H9 (cell line): ENCODE measurements at regions not wholly inside any gene's neighbourhood (a gene's known extent, or its start where the extent isn't known, plus 50 kb on each side); places are given as distances from the start of the nearest gene placed in this dataset.

Experiments
- DNase-seq: peaks from one replicate; pipeline ENCODE4 v3.0.0-alpha.2; 2017
- H2AFZ ChIP-seq: one replicate; pipeline ENCODE4 v1.6.1; 2013; ENCODE audit warnings: mild to moderate bottlenecking, low read length, control low read depth, moderate library complexity
- H2AK5ac ChIP-seq: 2 replicates; pipeline ENCODE4 v1.6.1; 2013; ENCODE audit warnings: low read length, control low read depth, mixed read lengths; ENCODE audit not compliant: insufficient read length
- H2BK120ac ChIP-seq: one replicate; pipeline ENCODE4 v1.6.1; 2013; ENCODE audit warnings: low read depth, mild to moderate bottlenecking, low read length, control low read depth, inconsistent platforms; ENCODE audit not compliant: poor library complexity, severe bottlenecking
- H2BK12ac ChIP-seq: 2 replicates; pipeline ENCODE4 v1.6.1; 2013; ENCODE audit warnings: low read length, control low read depth, mixed read lengths, low read depth; ENCODE audit not compliant: insufficient read length
- H2BK15ac ChIP-seq: 2 replicates; pipeline ENCODE4 v1.6.1; 2013; ENCODE audit warnings: low read depth, low read length, control low read depth
- H2BK20ac ChIP-seq: one replicate; pipeline ENCODE4 v1.6.1; 2013; ENCODE audit warnings: low read depth, mild to moderate bottlenecking, low read length, control low read depth, inconsistent platforms; ENCODE audit not compliant: poor library complexity, severe bottlenecking
- H2BK5ac ChIP-seq: 2 replicates; pipeline ENCODE4 v1.6.1; 2013; ENCODE audit warnings: low read length, control low read depth, mixed read lengths; ENCODE audit not compliant: insufficient read length
- H3K14ac ChIP-seq: 2 replicates; pipeline ENCODE4 v1.6.1; 2013; ENCODE audit warnings: low read length, control low read depth; ENCODE audit not compliant: insufficient read depth
- H3K18ac ChIP-seq: 2 replicates; pipeline ENCODE4 v1.6.1; 2013; ENCODE audit warnings: low read depth, mild to moderate bottlenecking, mixed read lengths, low read length, control low read depth; ENCODE audit not compliant: insufficient read length
- H3K23ac ChIP-seq: 2 replicates; pipeline ENCODE4 v1.6.1; 2013; ENCODE audit warnings: low read length, control low read depth, mixed read lengths, low read depth; ENCODE audit not compliant: insufficient read length
- H3K23me2 ChIP-seq: 2 replicates; pipeline ENCODE4 v1.6.1; 2013; ENCODE audit warnings: low read depth, mild to moderate bottlenecking, mixed read lengths, low read length, control low read depth; ENCODE audit not compliant: insufficient read length, poor library complexity, severe bottlenecking
- H3K27ac ChIP-seq: 2 replicates; pipeline ENCODE4 v1.5.1; 2013; ENCODE audit warnings: low read length, control low read depth, mixed read lengths, low read depth; ENCODE audit not compliant: insufficient read length
- H3K27me3 ChIP-seq: 2 replicates; pipeline ENCODE4 v1.6.1; 2013; ENCODE audit warnings: low read length, control low read depth, inconsistent platforms; ENCODE audit not compliant: insufficient read depth
- H3K4ac ChIP-seq: 2 replicates; pipeline ENCODE4 v1.6.1; 2013; ENCODE audit warnings: low read depth, mild to moderate bottlenecking, control low read depth, inconsistent platforms, low read length, moderate library complexity
- H3K4me1 ChIP-seq: 2 replicates; pipeline ENCODE4 v1.6.1; 2013; ENCODE audit warnings: low read length, control low read depth, inconsistent platforms; ENCODE audit not compliant: insufficient read depth
- H3K4me2 ChIP-seq: 2 replicates; pipeline ENCODE4 v1.6.1; 2013; ENCODE audit warnings: low read length, control low read depth, mixed read lengths; ENCODE audit not compliant: insufficient read length, insufficient read depth
- H3K56ac ChIP-seq: 2 replicates; pipeline ENCODE4 v1.6.1; 2013; ENCODE audit warnings: low read depth, mild to moderate bottlenecking, mixed read lengths, low read length, control low read depth; ENCODE audit not compliant: insufficient read length
- H3K79me1 ChIP-seq: 2 replicates; pipeline ENCODE4 v1.6.1; 2013; ENCODE audit warnings: low read depth, mild to moderate bottlenecking, moderate library complexity, low read length, control low read depth, inconsistent platforms; ENCODE audit not compliant: insufficient read depth, poor library complexity, severe bottlenecking
- H3K79me2 ChIP-seq: 2 replicates; pipeline ENCODE4 v1.6.1; 2013; ENCODE audit warnings: low read length, control low read depth, inconsistent platforms; ENCODE audit not compliant: insufficient read depth
- H3K9ac ChIP-seq: 2 replicates; pipeline ENCODE4 v1.6.1; 2013; ENCODE audit warnings: low read length, control low read depth, mixed read lengths; ENCODE audit not compliant: insufficient read length; ENCODE audit errors: extremely low read depth
- H3K9me3 ChIP-seq: one replicate; pipeline ENCODE4 v1.6.1; 2013; ENCODE audit warnings: low read depth, low read length, inconsistent platforms; ENCODE audit not compliant: control insufficient read depth
- H3T11ph ChIP-seq: one replicate; pipeline ENCODE4 v1.6.1; 2013; ENCODE audit warnings: mild to moderate bottlenecking, low read length, control low read depth, inconsistent platforms
- H4K20me1 ChIP-seq: one replicate; pipeline ENCODE4 v1.6.1; 2013; ENCODE audit not compliant: control insufficient read depth, insufficient read length, insufficient read depth
- H4K5ac ChIP-seq: 2 replicates; pipeline ENCODE4 v1.6.1; 2013; ENCODE audit warnings: low read depth, mild to moderate bottlenecking, mixed read lengths, low read length, control low read depth; ENCODE audit not compliant: insufficient read length
- H4K8ac ChIP-seq: replicated peaks from 2 replicates; pipeline ENCODE4 v1.6.1; 2013; ENCODE audit warnings: low read length, control low read depth, mixed read lengths, low read depth; ENCODE audit not compliant: insufficient read length
- H4K91ac ChIP-seq: 2 replicates; pipeline ENCODE4 v1.6.1; 2013; ENCODE audit warnings: low read depth, mild to moderate bottlenecking, moderate library complexity, mixed read lengths, low read length, control low read depth; ENCODE audit not compliant: insufficient read length
- H3K27ac Mint-ChIP-seq, 3 experiments: 2 replicates in 2 of 3; 3 replicates in 1 of 3; pipeline ENCODE4 v1.8.0; 2020 to 2021; ENCODE audit warnings: mixed read lengths in 3 of 3, mild to moderate bottlenecking in 1 of 3, moderate library complexity in 1 of 3
- H3K27me3 Mint-ChIP-seq: 2 replicates; pipeline ENCODE4 v1.8.0; 2021; ENCODE audit warnings: low read depth, mild to moderate bottlenecking, moderate library complexity, mixed read lengths
- H3K36me3 Mint-ChIP-seq, 3 experiments: 2 replicates in 2 of 3; 3 replicates in 1 of 3; pipeline ENCODE4 v1.8.0; 2020 to 2021; ENCODE audit warnings: low read depth in 3 of 3, mixed read lengths in 3 of 3; ENCODE audit not compliant: insufficient read depth in 1 of 3
- H3K4me1 Mint-ChIP-seq, 2 experiments: 2 replicates each; pipeline ENCODE4 v1.8.0; 2020; ENCODE audit warnings: mixed read lengths in 2 of 2
- H3K4me3 Mint-ChIP-seq, 2 experiments: 2 replicates in 1 of 2; 3 replicates in 1 of 2; pipeline ENCODE4 v1.8.0; 2020 to 2021; ENCODE audit warnings: mild to moderate bottlenecking in 2 of 2, mixed read lengths in 2 of 2, moderate library complexity in 1 of 2
- H3K9me3 Mint-ChIP-seq, 2 experiments: 2 replicates in 1 of 2; 3 replicates in 1 of 2; pipeline ENCODE4 v1.8.0; 2020; ENCODE audit warnings: mild to moderate bottlenecking in 2 of 2, mixed read lengths in 2 of 2, moderate library complexity in 1 of 2
- CTCF ChIP-seq: fragments of 200-600 bp; sonication (generic); conservative IDR thresholded peaks from 3 replicates; pipeline ENCODE4 v1.8.0; 2021; ENCODE audit warnings: antibody characterized with exemption, mild to moderate bottlenecking

DNA sequence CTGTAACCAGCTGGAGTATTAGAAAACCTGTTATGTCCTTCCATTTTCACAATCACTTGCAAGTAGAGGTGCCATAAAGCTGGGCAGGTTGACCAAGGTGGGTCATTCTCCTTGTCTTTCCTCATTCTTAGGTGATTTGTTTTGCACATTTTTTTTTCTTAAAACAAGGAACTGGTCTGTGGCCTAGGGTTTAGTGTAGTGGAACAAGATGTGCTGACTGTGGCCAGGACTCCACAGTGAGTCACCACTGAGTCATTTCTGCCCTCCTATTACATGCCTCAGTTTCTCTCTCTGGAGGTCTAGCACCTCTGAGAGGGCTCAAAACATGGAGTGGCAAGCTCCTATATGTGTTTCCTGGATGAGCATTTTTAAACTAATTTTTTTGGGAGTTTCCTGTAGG, 355.9 kb downstream of the GPM6A start:
- H3K4me1 ChIP-seq = no peaks in the 10 kb centered on the region; the same call in 1 of the 2 replicates
- no peak overlapping the region for H2AK5ac ChIP-seq
- no peak for TF ChIP-seq CTCF
- no peaks in the 10 kb centered on the region for H3K79me1 ChIP-seq
- peaks cover 5% of the 10 kb centered on the region for H3K9me3 ChIP-seq
- no peak for DNase-seq
- H2AFZ ChIP-seq = no peak overlapping the region
- no peaks in the 10 kb centered on the region for H3K27me3 ChIP-seq
- no peak overlapping the region for H3K4me3 Mint-ChIP-seq
- no peak overlapping the region for H3K4ac ChIP-seq
- peaks cover 14 to 21% of the 10 kb centered on the region in 2 experiments for H3K9me3 Mint-ChIP-seq
- H3K79me2 ChIP-seq = no peaks in the 10 kb centered on the region
- no peaks in the 10 kb centered on the region for H3K27me3 Mint-ChIP-seq
- no peak overlapping the region for H3T11ph ChIP-seq
- H3K23me2 ChIP-seq = no peaks in the 10 kb centered on the region
- no peak overlapping the region for H3K56ac ChIP-seq
- no peak overlapping the region for H3K14ac ChIP-seq
- H3K36me3 Mint-ChIP-seq = peaks cover 0 to 12% (median 8%) of the 10 kb centered on the region in 3 experiments; a peak in 6 of 7 replicates
- H3K27ac Mint-ChIP-seq = no peak overlapping the region
- no peak overlapping the region for H4K91ac ChIP-seq
- no peak overlapping the region for H3K18ac ChIP-seq
- H3K27ac ChIP-seq = no peak overlapping the region
- H2BK20ac ChIP-seq = no peak overlapping the region
- H3K9ac ChIP-seq = no peak overlapping the region
- no peak overlapping the region for H4K5ac ChIP-seq
- H4K20me1 ChIP-seq = no peaks in the 10 kb centered on the region
- H3K4me2 ChIP-seq = no peak overlapping the region
- H2BK120ac ChIP-seq = no peak overlapping the region
- H3K23ac ChIP-seq = no peak overlapping the region
- no peak overlapping the region for H2BK15ac ChIP-seq
- no peak overlapping the region for H4K8ac ChIP-seq
- no peak overlapping the region for H2BK12ac ChIP-seq
- no peak overlapping the region for H2BK5ac ChIP-seq
- H3K4me1 Mint-ChIP-seq = peaks cover 11 to 16% of the 10 kb centered on the region in 2 experiments
